ENCODE measurements at regions not wholly inside any gene's neighbourhood (a gene's known extent, or its start where the extent isn't known, plus 50 kb on each side); places are given as distances from the start of the nearest gene placed in this dataset.

DNA sequence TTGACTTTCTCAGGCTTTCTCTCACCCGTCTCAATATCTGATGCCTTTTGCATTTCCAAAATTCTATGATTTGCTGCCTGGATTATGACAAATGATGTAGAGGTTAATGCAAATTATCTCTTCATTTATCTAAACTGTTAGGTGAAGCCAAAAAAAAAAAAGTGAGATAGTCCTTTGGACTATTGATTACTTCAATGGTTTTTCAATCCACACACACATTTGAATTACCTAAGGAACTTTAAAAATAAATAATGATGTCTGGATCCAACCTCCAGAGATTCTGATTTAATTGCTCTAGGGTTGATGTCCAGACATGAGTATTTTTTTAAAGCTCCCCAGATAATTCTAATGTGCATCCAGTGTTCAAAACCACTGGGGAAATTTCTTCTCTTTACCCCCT, 379.4 kb downstream of the SPATA31D1 start:
- Histone ChIP-seq H4K20me1 (ENCODE audit: control insufficient read depth, insufficient read depth, low read depth, low read length) (no peaks in the 10 kb centered on the region), H3K36me3 (ENCODE audit: control insufficient read depth, low read length) (no peaks in the 10 kb centered on the region), H3K27ac (ENCODE audit: low read depth, low read length) (no peak overlapping the region), H3K27me3 (ENCODE audit: control insufficient read depth, low read length) (no peaks in the 10 kb centered on the region), H3F3A (ENCODE audit: control insufficient read depth, insufficient read depth) (no peaks in the 10 kb centered on the region), H3K79me2 (ENCODE audit: control insufficient read depth, low read length) (no peaks in the 10 kb centered on the region), H3K4me2 (ENCODE audit: low read length) (no peak overlapping the region), H3K4me1 (ENCODE audit: control insufficient read depth, low read length) (no peaks in the 10 kb centered on the region), H3K9me3 (ENCODE audit: control insufficient read depth, insufficient read depth, low read length) (no peaks in the 10 kb centered on the region), H3K9me2 (replicated peaks; ENCODE audit: control insufficient read depth, low read length) (no peaks in the 10 kb centered on the region; the same call in 1 of the 2 replicates), H3K4me3 (ENCODE audit: low read length) (no peak overlapping the region)
- no peak for TF ChIP-seq EZH2phosphoT487 (IDR thresholded peaks at IDR 0.05; ENCODE audit: borderline replicate concordance, low read length)
- TF ChIP-seq, protein P1, sequence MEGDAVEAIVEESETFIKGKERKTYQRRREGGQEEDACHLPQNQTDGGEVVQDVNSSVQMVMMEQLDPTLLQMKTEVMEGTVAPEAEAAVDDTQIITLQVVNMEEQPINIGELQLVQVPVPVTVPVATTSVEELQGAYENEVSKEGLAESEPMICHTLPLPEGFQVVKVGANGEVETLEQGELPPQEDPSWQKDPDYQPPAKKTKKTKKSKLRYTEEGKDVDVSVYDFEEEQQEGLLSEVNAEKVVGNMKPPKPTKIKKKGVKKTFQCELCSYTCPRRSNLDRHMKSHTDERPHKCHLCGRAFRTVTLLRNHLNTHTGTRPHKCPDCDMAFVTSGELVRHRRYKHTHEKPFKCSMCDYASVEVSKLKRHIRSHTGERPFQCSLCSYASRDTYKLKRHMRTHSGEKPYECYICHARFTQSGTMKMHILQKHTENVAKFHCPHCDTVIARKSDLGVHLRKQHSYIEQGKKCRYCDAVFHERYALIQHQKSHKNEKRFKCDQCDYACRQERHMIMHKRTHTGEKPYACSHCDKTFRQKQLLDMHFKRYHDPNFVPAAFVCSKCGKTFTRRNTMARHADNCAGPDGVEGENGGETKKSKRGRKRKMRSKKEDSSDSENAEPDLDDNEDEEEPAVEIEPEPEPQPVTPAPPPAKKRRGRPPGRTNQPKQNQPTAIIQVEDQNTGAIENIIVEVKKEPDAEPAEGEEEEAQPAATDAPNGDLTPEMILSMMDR (IDR thresholded peaks at IDR 0.05; ENCODE audit: low read depth, low read length, poor library complexity, severe bottlenecking) = no peak

DNA sequence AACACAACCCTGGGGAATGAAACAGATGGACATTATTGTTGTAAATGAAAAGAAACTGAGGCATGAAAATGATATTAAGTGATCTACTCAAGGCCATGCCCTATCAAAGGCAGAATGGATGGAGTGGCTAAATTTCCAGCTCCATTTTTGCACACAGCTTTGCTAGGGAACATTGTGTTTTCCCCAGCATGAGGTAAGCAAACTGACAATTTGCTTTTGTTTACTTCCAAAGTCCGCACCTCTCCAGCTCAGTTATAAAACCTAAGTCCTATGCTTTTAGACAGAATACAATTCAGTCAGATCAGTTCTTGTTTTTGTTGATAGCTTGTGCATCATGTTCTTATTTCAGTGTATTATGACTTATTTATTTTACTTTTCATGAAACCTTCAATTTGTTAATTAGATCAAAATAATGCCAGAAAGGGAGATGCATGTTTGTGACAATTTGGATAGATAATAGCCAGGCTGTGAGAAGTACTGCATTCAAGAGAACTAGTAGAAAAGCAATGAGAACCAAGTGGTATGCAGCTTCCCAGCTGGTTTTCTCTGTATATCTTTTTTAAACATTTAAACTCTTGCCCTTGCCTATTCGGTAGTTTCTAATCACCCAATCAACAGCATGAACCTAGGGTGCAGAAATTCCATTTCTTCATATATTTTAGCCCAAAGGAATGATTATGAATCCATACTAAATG, 380.8 kb downstream of the SPATA31D1 start:
- Histone ChIP-seq H4K20me1 (ENCODE audit: control insufficient read depth, insufficient read depth, low read depth, low read length) (no peaks in the 10 kb centered on the region), H3F3A (ENCODE audit: control insufficient read depth, insufficient read depth) (no peaks in the 10 kb centered on the region), H3K36me3 (ENCODE audit: control insufficient read depth, low read length) (no peaks in the 10 kb centered on the region), H3K9me2 (replicated peaks; ENCODE audit: control insufficient read depth, low read length) (no peaks in the 10 kb centered on the region; the same call in 1 of the 2 replicates), H3K4me3 (ENCODE audit: low read length) (no peak overlapping the region), H3K27me3 (ENCODE audit: control insufficient read depth, low read length) (no peaks in the 10 kb centered on the region), H3K4me1 (ENCODE audit: control insufficient read depth, low read length) (no peaks in the 10 kb centered on the region), H3K9me3 (ENCODE audit: control insufficient read depth, insufficient read depth, low read length) (no peaks in the 10 kb centered on the region), H3K4me2 (ENCODE audit: low read length) (no peak overlapping the region), H3K27ac (ENCODE audit: low read depth, low read length) (no peak overlapping the region), H3K79me2 (ENCODE audit: control insufficient read depth, low read length) (no peaks in the 10 kb centered on the region)
- no peak for TF ChIP-seq EZH2phosphoT487 (IDR thresholded peaks at IDR 0.05; ENCODE audit: borderline replicate concordance, low read length)
- TF ChIP-seq, protein P1 (IDR thresholded peaks at IDR 0.05; ENCODE audit: low read depth, low read length, poor library complexity, severe bottlenecking) = no peak

DNA sequence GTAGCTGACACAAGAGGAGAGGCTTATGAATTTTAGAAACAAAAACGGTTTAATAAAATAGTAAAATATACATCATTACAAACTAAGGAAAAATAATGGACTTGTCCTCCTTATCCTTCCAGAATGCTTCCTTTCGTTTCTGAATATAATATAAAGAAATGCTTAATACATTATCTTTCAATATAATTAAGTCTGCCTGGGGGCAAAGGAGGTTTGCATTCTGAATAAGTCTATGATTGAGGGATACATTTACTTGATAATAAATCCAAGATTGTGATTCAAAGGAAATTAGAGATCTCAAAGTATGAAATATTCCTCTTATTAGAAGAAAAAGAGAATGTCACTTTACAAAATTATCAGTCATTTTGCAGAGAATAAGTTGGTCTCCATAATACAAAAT, 386.5 kb downstream of the SPATA31D1 start:
- H3K4me1 ChIP-seq (ENCODE audit: control insufficient read depth, low read length) = no peaks in the 10 kb centered on the region
- TF ChIP-seq, protein P1 (IDR thresholded peaks at IDR 0.05; ENCODE audit: low read depth, low read length, poor library complexity, severe bottlenecking) = no peak
- TF ChIP-seq EZH2phosphoT487 (IDR thresholded peaks at IDR 0.05; ENCODE audit: borderline replicate concordance, low read length) = no peak
- no peaks in the 10 kb centered on the region for H4K20me1 ChIP-seq (ENCODE audit: control insufficient read depth, insufficient read depth, low read depth, low read length)
- no peaks in the 10 kb centered on the region for H3K79me2 ChIP-seq (ENCODE audit: control insufficient read depth, low read length)
- H3K36me3 ChIP-seq (ENCODE audit: control insufficient read depth, low read length) = no peaks in the 10 kb centered on the region
- no peaks in the 10 kb centered on the region for H3K27me3 ChIP-seq (ENCODE audit: control insufficient read depth, low read length)
- no peak overlapping the region for H3K4me2 ChIP-seq (ENCODE audit: low read length)
- no peak overlapping the region for H3K4me3 ChIP-seq (ENCODE audit: low read length)
- no peaks in the 10 kb centered on the region for H3K9me3 ChIP-seq (ENCODE audit: control insufficient read depth, insufficient read depth, low read length)
- H3K9me2 ChIP-seq (replicated peaks; ENCODE audit: control insufficient read depth, low read length) = no peaks in the 10 kb centered on the region; the same call in 1 of the 2 replicates
- H3K27ac ChIP-seq (ENCODE audit: low read depth, low read length) = no peak overlapping the region
- H3F3A ChIP-seq (ENCODE audit: control insufficient read depth, insufficient read depth) = no peaks in the 10 kb centered on the region

Data from DOHH2 (cell line).